Right atrium auricular region (tissue), 2 donors: ENCODE measurements at regions not wholly inside any gene's neighbourhood (a gene's known extent, or its start where the extent isn't known, plus 50 kb on each side); places are given as distances from the start of the nearest gene placed in this dataset.
"Not testable (repeated sequence)": the region's sequence is repeated elsewhere in the genome, so short reads cannot be mapped to it uniquely, and the experiment has no call there.

Experiments
- DNase-seq: peaks from one replicate; pipeline ENCODE4 v3.0.0-alpha.2; 2019; ENCODE audit warnings: low spot score
- H3K27ac ChIP-seq, 2 donors: fragments of 200-600 bp; sonication (generic); 1 replicate in 1 of 2; 2 replicates in 1 of 2; pipeline ENCODE4 v1.5.1; 2016 to 2019
- H3K27me3 ChIP-seq, 2 donors: fragments of 200-600 bp; sonication (generic); one replicate each; pipeline versions ENCODE4 v1.5.1 to v1.6.0; 2017 to 2019
- H3K36me3 ChIP-seq: fragments of 200-600 bp; sonication (generic); one replicate; pipeline ENCODE4 v1.5.1; 2016
- H3K4me1 ChIP-seq, 2 donors: fragments of 200-600 bp; sonication (generic); one replicate each; pipeline versions ENCODE4 v1.5.1 to v1.6.0; 2017 to 2019
- H3K4me3 ChIP-seq, 2 donors: fragments of 200-600 bp; sonication (generic); 1 replicate in 1 of 2; 2 replicates in 1 of 2; pipeline ENCODE4 v1.5.1; 2017 to 2019; ENCODE audit warnings: mild to moderate bottlenecking in 1 of 2, moderate library complexity in 1 of 2
- H3K9me3 ChIP-seq, 2 donors: fragments of 200-600 bp; sonication (generic); one replicate each; pipeline ENCODE4 v1.5.1; 2019
- CTCF ChIP-seq, 2 donors: fragments of 200-600 bp; sonication (generic); IDR thresholded peaks; one replicate each; pipeline ENCODE4 v1.5.1; 2019; ENCODE audit warnings: antibody characterized with exemption in 2 of 2

- TF ChIP-seq CTCF (IDR thresholded peaks at IDR 0.05): no peak
- peak; percentile 16 for DNase-seq
- Histone ChIP-seq H3K36me3 (no peaks in the 10 kb centered on the region), H3K4me3 (no peak overlapping the region), H3K4me1 (no peaks in the 10 kb centered on the region), H3K9me3 (no peaks in the 10 kb centered on the region), H3K27me3 (no peaks in the 10 kb centered on the region), H3K27ac (no peak overlapping the region)
Observed at GRCh38 chr17:43312011-43312410, 78.2 kb upstream of the RNU2-1 start.

GRCh38 chr17:43309505-43310332 lies 75.9 kb upstream of the RNU2-1 start:
- H3K36me3 ChIP-seq: no peaks in the 10 kb centered on the region
- H3K27me3 ChIP-seq: no peaks in the 10 kb centered on the region
- H3K27ac ChIP-seq: no peak overlapping the region
- DNase-seq: peak; percentile 43
- H3K4me1 ChIP-seq: no peaks in the 10 kb centered on the region
- H3K4me3 ChIP-seq: no peak overlapping the region
- TF ChIP-seq CTCF (IDR thresholded peaks at IDR 0.05): no peak
- no peaks in the 10 kb centered on the region for H3K9me3 ChIP-seq

GRCh38 chr17:43308999-43309398 lies 75.2 kb upstream of the RNU2-1 start:
- no peaks in the 10 kb centered on the region for H3K4me1 ChIP-seq
- H3K27ac ChIP-seq: no peak overlapping the region
- no peak for TF ChIP-seq CTCF (IDR thresholded peaks at IDR 0.05)
- no peaks in the 10 kb centered on the region for H3K36me3 ChIP-seq
- H3K27me3 ChIP-seq: no peaks in the 10 kb centered on the region
- no peaks in the 10 kb centered on the region for H3K9me3 ChIP-seq
- DNase-seq: no peak
- H3K4me3 ChIP-seq: no peak overlapping the region

GRCh38 chr17:43304792-43305191 lies 71.0 kb upstream of the RNU2-1 start:
- not testable (repeated sequence) for H3K4me1 ChIP-seq, H3K27ac ChIP-seq, DNase-seq, H3K36me3 ChIP-seq, H3K4me3 ChIP-seq, H3K27me3 ChIP-seq, H3K9me3 ChIP-seq

GRCh38 chr17:43303049-43303448 lies 69.3 kb upstream of the RNU2-1 start:
- not testable (repeated sequence) for H3K4me3 ChIP-seq, H3K27me3 ChIP-seq, H3K4me1 ChIP-seq, DNase-seq, H3K36me3 ChIP-seq, H3K27ac ChIP-seq, H3K9me3 ChIP-seq

GRCh38 chr17:43299300-43300076 lies 65.7 kb upstream of the RNU2-1 start:
- H3K4me1 ChIP-seq, DNase-seq, H3K9me3 ChIP-seq, H3K27me3 ChIP-seq, H3K36me3 ChIP-seq, H3K27ac ChIP-seq, H3K4me3 ChIP-seq: not testable (repeated sequence)

GRCh38 chr17:43289670-43290069 lies 55.9 kb upstream of the RNU2-1 start:
- H3K9me3 ChIP-seq, DNase-seq, H3K36me3 ChIP-seq, H3K4me1 ChIP-seq, H3K27me3 ChIP-seq, H3K27ac ChIP-seq, H3K4me3 ChIP-seq: not testable (repeated sequence)

- H3K4me3 ChIP-seq, H3K9me3 ChIP-seq, H3K27ac ChIP-seq, H3K27me3 ChIP-seq, DNase-seq, H3K36me3 ChIP-seq, H3K4me1 ChIP-seq: not testable (repeated sequence)
Observed at GRCh38 chr17:43283606-43284005, 49.8 kb upstream of the RNU2-1 start.
